B cell (primary cell): ENCODE measurements at regions not wholly inside any gene's neighbourhood (a gene's known extent, or its start where the extent isn't known, plus 50 kb on each side); places are given as distances from the start of the nearest gene placed in this dataset.

Experiments used
- ATAC-seq: fragments of 200-7000 bp; cut with Tn5 transposase; one replicate; pipeline ENCODE4 v1.10.0; 2021; ENCODE audit warnings: low read depth, mild to moderate bottlenecking, moderate number of reproducible peaks, moderate library complexity
- CTCF ChIA-PET: fragments of 350-600 bp; sonication (Branson Sonifier 250); formaldehyde crosslinking; loops from one replicate; lab custom pipeline; 2021; ENCODE audit warnings: antibody characterized with exemption, inconsistent platforms; lab: Charles Lee
- POLR2A ChIA-PET: fragments of 350-600 bp; sonication (Branson Sonifier 250); formaldehyde crosslinking; loops from one replicate; lab custom pipeline; 2021; ENCODE audit warnings: antibody characterized with exemption; lab: Charles Lee
- DNase-seq: peaks from one replicate; pipeline ENCODE4 v3.0.0; 2013
- H2AFZ ChIP-seq: 2 replicates; pipeline ENCODE4 v1.6.1; 2012; ENCODE audit warnings: mild to moderate bottlenecking, low read depth, low read length; ENCODE audit not compliant: insufficient read depth, poor library complexity, severe bottlenecking
- H3K27ac ChIP-seq, 2 donors: 1 replicate in 1 of 2; 2 replicates in 1 of 2; pipeline ENCODE4 v1.5.1; 2012 to 2013; ENCODE audit warnings: low read length in 2 of 2, mild to moderate bottlenecking in 2 of 2, moderate library complexity in 1 of 2
- H3K27me3 ChIP-seq, 4 experiments: fragments of 200-600 bp in 1 of 4; sonication (generic) in 1 of 4; replicated peaks in 1 of 4; 1 replicate in 2 of 4; 2 replicates in 2 of 4; pipeline versions ENCODE4 v1.6.1 to v1.7.0; 2013 to 2016; ENCODE audit warnings: low read length in 3 of 4, mild to moderate bottlenecking in 2 of 4, mixed read lengths in 1 of 4, moderate library complexity in 1 of 4; ENCODE audit not compliant: insufficient read depth in 4 of 4, control insufficient read depth in 3 of 4; ENCODE audit errors: control extremely low read depth in 1 of 4
- H3K36me3 ChIP-seq, 2 experiments: replicated peaks in 1 of 2; 1 replicate in 1 of 2; 2 replicates in 1 of 2; pipeline versions ENCODE4 v1.6.1 to v1.7.1; 2013; ENCODE audit warnings: low read length in 1 of 2; ENCODE audit not compliant: insufficient read depth in 2 of 2, control insufficient read depth in 1 of 2; ENCODE audit errors: control extremely low read depth in 1 of 2, extremely low read depth in 1 of 2
- H3K4me1 ChIP-seq, 2 donors: fragments of 200-600 bp in 1 of 2; sonication (generic) in 1 of 2; 1 replicate in 1 of 2; 2 replicates in 1 of 2; pipeline versions ENCODE4 v1.5.1 to v1.6.1; 2013 to 2017; ENCODE audit warnings: low read length in 2 of 2; ENCODE audit not compliant: control insufficient read depth in 2 of 2, insufficient read depth in 2 of 2
- H3K4me2 ChIP-seq: replicated peaks from 2 replicates; pipeline ENCODE3; 2012; ENCODE audit warnings: mild to moderate bottlenecking, low read depth, low read length; ENCODE audit not compliant: poor library complexity, severe bottlenecking
- H3K4me3 ChIP-seq, 5 experiments: fragments of 200-600 bp in 1 of 5; sonication (generic) in 1 of 5; 1 replicate in 3 of 5; 2 replicates in 2 of 5; pipeline versions ENCODE4 v1.5.1 to v1.7.0; 2011 to 2016; ENCODE audit warnings: low read length in 4 of 5, mild to moderate bottlenecking in 4 of 5, low read depth in 2 of 5, control low read depth in 1 of 5, moderate library complexity in 1 of 5; ENCODE audit not compliant: insufficient read depth in 1 of 5; ENCODE audit errors: control extremely low read depth in 1 of 5, extremely low read depth in 1 of 5
- H3K79me2 ChIP-seq: fragments of 200-600 bp; sonication (generic); one replicate; pipeline ENCODE4 v1.6.0; 2016; ENCODE audit warnings: low read length; ENCODE audit not compliant: control insufficient read depth, insufficient read depth
- H3K9ac ChIP-seq: fragments of 200-600 bp; sonication (generic); 2 replicates; pipeline ENCODE4 v1.6.1; 2017; ENCODE audit warnings: mild to moderate bottlenecking, low read length, moderate library complexity
- H3K9me3 ChIP-seq, 3 donors: one replicate each; pipeline versions ENCODE4 v1.6.1 to v1.7.1; 2013; ENCODE audit warnings: low read length in 2 of 3; ENCODE audit not compliant: control insufficient read depth in 2 of 3, insufficient read depth in 1 of 3; ENCODE audit errors: control extremely low read depth in 1 of 3
- H4K20me1 ChIP-seq: 2 replicates; pipeline ENCODE4 v1.6.0; 2012; ENCODE audit warnings: mild to moderate bottlenecking, low read length; ENCODE audit not compliant: insufficient read depth, control insufficient read depth, poor library complexity, severe bottlenecking
- H3K27ac Mint-ChIP-seq: one replicate; pipeline ENCODE4 v1.8.0; 2021; ENCODE audit warnings: mixed read lengths
- H3K27me3 Mint-ChIP-seq: one replicate; pipeline ENCODE4 v1.8.0; 2021; ENCODE audit warnings: mixed read lengths
- H3K4me1 Mint-ChIP-seq: one replicate; pipeline ENCODE4 v1.8.0; 2021; ENCODE audit warnings: mixed read lengths
- H3K4me3 Mint-ChIP-seq: one replicate; pipeline ENCODE4 v1.8.0; 2021; ENCODE audit warnings: mixed read lengths
- H3K9me3 Mint-ChIP-seq: one replicate; pipeline ENCODE4 v1.8.0; 2022; ENCODE audit warnings: mixed read lengths; ENCODE audit not compliant: insufficient read depth
- EZH2 ChIP-seq: IDR thresholded peaks from 2 replicates; pipeline ENCODE4 v1.6.1; 2012; ENCODE audit warnings: borderline replicate concordance, low read depth, mild to moderate bottlenecking, moderate library complexity, low read length; ENCODE audit not compliant: insufficient read depth, poor library complexity, severe bottlenecking
- WGBS: methylation state at CpG from one replicate; pipeline ENCODE4 v1.1.5; 2013; ENCODE audit warnings: missing lambda C conversion rate; ENCODE audit not compliant: insufficient coverage; 5-methylcytosine and 5-hydroxymethylcytosine counted together
- intact Hi-C: fragments of 100-400 bp; cut with micrococcal nuclease; formaldehyde crosslinking; loops from one replicate; pipeline ENCODE4 v1.10.0; 2022
- TF ChIP-seq, protein P1 (sequence below): fragments of 200-600 bp; IDR thresholded peaks from one replicate; pipeline ENCODE4 v1.8.0; 2022; ENCODE audit warnings: antibody characterized with exemption, mild to moderate bottlenecking

- Histone ChIP-seq H3K79me2 (no peaks in the 10 kb centered on the region), H3K36me3 (no peaks in the 10 kb centered on the region), H3K4me3 (no peak overlapping the region), H2AFZ (no peak overlapping the region), H3K9me3 (peaks cover 0 to 1% (median 0%) of the 10 kb centered on the region in 3 donors), H3K4me2 (no peak overlapping the region), H3K9ac (no peak overlapping the region), H4K20me1 (no peaks in the 10 kb centered on the region), H3K27me3 (no peaks in the 10 kb centered on the region), H3K27ac (no peak overlapping the region), H3K4me1 (no peaks in the 10 kb centered on the region)
- CTCF ChIA-PET: no interaction called here
- H3K4me1 Mint-ChIP-seq: no peaks in the 10 kb centered on the region
- intact Hi-C loops: no loop called here
- H3K27me3 Mint-ChIP-seq: no peaks in the 10 kb centered on the region
- POLR2A ChIA-PET: no interaction called here
- ATAC-seq (no peak), DNase-seq (no peak)
- WGBS: 100% methylated on average over 1 of the region's 3 CpGs
- TF ChIP-seq, protein P1, sequence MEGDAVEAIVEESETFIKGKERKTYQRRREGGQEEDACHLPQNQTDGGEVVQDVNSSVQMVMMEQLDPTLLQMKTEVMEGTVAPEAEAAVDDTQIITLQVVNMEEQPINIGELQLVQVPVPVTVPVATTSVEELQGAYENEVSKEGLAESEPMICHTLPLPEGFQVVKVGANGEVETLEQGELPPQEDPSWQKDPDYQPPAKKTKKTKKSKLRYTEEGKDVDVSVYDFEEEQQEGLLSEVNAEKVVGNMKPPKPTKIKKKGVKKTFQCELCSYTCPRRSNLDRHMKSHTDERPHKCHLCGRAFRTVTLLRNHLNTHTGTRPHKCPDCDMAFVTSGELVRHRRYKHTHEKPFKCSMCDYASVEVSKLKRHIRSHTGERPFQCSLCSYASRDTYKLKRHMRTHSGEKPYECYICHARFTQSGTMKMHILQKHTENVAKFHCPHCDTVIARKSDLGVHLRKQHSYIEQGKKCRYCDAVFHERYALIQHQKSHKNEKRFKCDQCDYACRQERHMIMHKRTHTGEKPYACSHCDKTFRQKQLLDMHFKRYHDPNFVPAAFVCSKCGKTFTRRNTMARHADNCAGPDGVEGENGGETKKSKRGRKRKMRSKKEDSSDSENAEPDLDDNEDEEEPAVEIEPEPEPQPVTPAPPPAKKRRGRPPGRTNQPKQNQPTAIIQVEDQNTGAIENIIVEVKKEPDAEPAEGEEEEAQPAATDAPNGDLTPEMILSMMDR: no peak
- no peak for TF ChIP-seq EZH2
- no peak overlapping the region for H3K27ac Mint-ChIP-seq
- H3K9me3 Mint-ChIP-seq: no peaks in the 10 kb centered on the region
- no peak overlapping the region for H3K4me3 Mint-ChIP-seq
Observed at GRCh38 chr12:41739066-41739465, 405.6 kb downstream of the GXYLT1 start.

DNA sequence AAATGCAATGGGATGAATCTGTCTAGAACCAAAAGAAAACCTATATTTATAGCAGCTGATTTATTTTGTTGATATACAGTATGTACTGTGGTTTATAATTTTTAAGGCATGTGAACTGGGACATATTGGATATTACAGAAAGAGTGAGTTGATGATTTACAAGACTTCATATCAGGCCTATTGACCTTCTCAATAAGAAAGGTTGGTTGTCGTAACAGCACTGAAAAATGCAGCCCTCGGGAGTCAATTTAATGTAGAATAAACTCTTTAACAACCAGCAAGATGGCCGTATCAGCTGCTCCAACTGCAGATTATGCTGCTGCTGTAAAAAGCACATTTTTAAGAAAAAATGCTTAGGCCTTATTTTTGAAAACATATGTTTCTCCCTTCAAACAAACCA, 407.3 kb downstream of the GXYLT1 start:
- no peaks in the 10 kb centered on the region for H3K4me1 ChIP-seq
- intact Hi-C loops: no loop called here
- no peak overlapping the region for H3K27ac ChIP-seq
- no peak for TF ChIP-seq EZH2
- TF ChIP-seq, protein P1: no peak
- no peak overlapping the region for H3K9ac ChIP-seq
- 100% methylated on average over 1 of the region's 3 CpGs for WGBS
- no peaks in the 10 kb centered on the region for H3K36me3 ChIP-seq
- peaks cover 0 to 1% (median 0%) of the 10 kb centered on the region in 3 donors for H3K9me3 ChIP-seq
- Mint-ChIP-seq H3K9me3 (no peaks in the 10 kb centered on the region), H3K4me3 (no peak overlapping the region), H3K27me3 (no peaks in the 10 kb centered on the region), H3K4me1 (no peaks in the 10 kb centered on the region), H3K27ac (no peak overlapping the region)
- no peaks in the 10 kb centered on the region for H3K79me2 ChIP-seq
- DNase-seq (no peak), ATAC-seq (no peak)
- no peaks in the 10 kb centered on the region for H4K20me1 ChIP-seq
- CTCF ChIA-PET: no interaction called here
- POLR2A ChIA-PET: no interaction called here
- H2AFZ ChIP-seq: no peak overlapping the region
- no peak overlapping the region for H3K4me3 ChIP-seq
- no peak overlapping the region for H3K4me2 ChIP-seq
- H3K27me3 ChIP-seq: no peaks in the 10 kb centered on the region
